ENCODE measurements at regions not wholly inside any gene's neighbourhood (a gene's known extent, or its start where the extent isn't known, plus 50 kb on each side); places are given as distances from the start of the nearest gene placed in this dataset.
"Not testable (repeated sequence)": the region's sequence is repeated elsewhere in the genome, so short reads cannot be mapped to it uniquely, and the experiment has no call there.

DNA sequence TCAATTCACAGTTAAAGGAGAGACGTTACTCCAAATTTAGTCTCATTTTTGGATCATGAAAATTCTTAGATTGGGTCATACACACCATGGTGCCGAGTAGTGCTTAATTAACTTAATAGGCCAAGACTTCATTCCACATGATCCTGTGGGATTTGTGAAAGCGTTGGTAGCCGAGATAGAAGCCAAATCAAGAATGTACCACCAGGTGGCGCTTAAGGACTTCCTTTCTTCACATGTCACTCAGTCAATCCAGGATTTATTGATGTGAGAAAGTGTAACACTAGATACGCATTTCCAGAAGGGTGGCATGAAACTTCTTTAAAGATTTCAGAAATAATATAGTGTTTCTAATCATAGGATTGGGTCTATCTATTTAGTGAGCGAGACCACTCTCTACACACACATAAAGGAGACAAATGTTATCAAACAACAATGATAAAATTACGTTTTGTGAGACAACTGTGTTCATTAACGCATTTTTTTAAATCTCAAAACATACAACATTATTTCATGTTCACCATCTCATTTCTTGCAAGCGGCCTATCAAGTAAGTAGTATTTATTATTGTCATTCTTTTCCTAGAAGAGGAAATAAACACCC lies 436.1 kb downstream of the CHL1 start:
- FAIRE-seq (peak; percentile 23), DNase-seq (ENCODE audit: low spot score in 2 of 2) (peak; percentile 13 to 18)

DNA sequence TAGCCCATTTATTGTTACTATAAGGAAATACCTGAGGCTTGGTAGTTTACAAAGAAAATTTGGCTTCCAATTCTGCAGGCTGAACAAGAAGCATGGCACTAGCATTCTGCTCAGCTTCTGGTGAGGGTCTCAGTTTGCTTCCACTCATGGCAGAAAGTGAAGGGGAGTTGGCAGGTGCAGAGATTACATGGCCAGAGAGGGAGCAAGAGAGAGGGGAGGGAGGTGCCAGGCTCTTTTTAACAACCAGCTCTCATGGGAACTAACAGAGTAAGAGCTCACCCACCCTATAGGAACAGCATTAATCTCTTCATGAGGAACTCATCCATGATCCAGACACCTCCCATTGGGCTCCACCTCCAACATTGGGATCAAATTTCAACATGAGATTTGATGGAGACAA lies 437.9 kb downstream of the CHL1 start:
- FAIRE-seq (no peak), DNase-seq (ENCODE audit: low spot score in 2 of 2) (no peak)

GRCh38 chr3:635393-635792 lies 438.8 kb downstream of the CHL1 start:
- DNase-seq (ENCODE audit: low spot score in 2 of 2) (no peak), FAIRE-seq (no peak)

- FAIRE-seq (no peak), DNase-seq (ENCODE audit: low spot score in 2 of 2) (no peak)
Measured at GRCh38 chr3:643376-643775, 446.8 kb downstream of the CHL1 start.

GRCh38 chr3:655824-656223 lies 437.0 kb upstream of the CNTN6 start:
- FAIRE-seq (no peak), DNase-seq (ENCODE audit: low spot score in 2 of 2) (no peak)

DNA sequence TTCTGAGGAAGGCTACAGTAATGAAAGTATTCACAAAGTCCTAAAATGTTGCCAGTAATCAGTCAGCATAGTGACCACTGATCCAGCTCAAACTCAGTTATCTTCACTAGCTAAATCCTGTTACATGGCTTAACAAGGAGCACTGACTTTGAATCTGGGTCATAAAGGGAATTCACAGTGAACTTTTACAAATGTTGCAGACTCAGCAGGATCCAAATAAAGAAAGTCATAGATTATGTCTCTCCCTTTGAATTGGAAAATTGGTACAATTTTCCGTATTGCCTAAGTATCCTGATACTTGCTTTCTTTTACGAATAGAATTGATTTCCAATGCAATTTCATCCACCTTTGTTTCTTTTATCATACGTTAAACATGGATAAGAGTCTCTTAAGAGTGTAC lies 431.5 kb upstream of the CNTN6 start:
- FAIRE-seq: no peak

DNA sequence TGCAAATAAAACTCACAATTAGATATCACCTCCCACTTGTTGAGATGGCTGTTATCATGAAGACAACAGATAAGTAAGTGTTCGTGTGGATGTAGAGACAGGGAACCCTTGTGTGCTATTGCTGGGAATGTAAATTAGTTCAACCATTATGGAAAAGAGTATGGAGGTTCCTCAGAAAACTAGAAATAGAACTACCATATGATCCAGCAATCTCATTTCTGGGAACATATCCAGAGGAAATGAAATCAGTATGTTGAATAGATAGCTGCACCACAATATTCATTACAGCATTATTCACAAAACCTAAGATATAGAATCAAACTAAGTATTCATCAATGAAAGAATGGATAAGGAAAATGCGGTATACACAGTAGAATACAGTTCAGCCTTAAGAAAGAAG lies 418.7 kb upstream of the CNTN6 start:
- FAIRE-seq (no peak), DNase-seq (ENCODE audit: low spot score in 2 of 2) (no peak)

More for the DNA sequence above, 431.5 kb upstream of the CNTN6 start:
- no peak for DNase-seq (ENCODE audit: low spot score in 2 of 2)

DNA sequence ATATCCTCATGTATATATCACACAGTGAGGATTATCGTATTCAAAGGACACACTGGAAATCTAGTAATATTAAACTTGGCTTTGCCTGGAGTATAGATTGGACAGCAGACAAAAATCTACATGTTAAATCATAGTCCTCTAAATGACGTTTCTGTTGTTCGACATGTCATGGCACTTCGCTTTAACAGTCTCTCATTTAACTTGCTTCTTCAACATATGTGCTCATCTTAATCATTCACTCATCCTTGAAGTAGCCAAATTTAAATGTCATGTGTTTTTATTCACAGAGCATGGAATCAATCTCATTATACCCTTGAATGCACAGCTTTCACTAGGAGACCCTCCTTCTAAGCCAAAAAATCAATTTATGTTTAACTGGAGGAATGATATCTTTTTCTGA lies 417.0 kb upstream of the CNTN6 start:
- no peak for DNase-seq (ENCODE audit: low spot score in 2 of 2)
- FAIRE-seq: no peak

DNA sequence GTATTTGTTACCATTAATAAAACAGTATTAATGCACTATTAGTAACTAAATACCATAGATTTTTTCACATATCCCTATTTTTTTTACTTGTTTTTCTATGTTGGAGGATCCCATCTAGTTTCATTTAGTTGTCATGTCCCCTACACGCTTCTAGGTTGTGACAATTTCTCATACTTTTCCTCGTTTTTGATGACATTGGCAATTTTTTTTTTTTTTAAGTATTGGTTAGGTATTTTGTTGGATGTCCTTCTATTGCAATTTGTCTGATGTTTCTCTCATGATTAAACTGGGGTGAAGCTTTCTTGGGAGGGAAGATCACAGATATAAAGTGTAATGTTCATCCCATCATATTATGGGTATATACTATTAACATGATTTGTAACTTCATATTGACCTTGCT lies 409.1 kb upstream of the CNTN6 start:
- no peak for FAIRE-seq
- DNase-seq (ENCODE audit: low spot score in 2 of 2): no peak

GRCh38 chr3:690770-691169 lies 402.1 kb upstream of the CNTN6 start:
- DNase-seq (ENCODE audit: low spot score in 2 of 2) (no peak), FAIRE-seq (no peak)

GRCh38 chr3:700514-700913 lies 392.3 kb upstream of the CNTN6 start:
- FAIRE-seq (no peak), DNase-seq (ENCODE audit: low spot score in 2 of 2) (no peak)

DNA sequence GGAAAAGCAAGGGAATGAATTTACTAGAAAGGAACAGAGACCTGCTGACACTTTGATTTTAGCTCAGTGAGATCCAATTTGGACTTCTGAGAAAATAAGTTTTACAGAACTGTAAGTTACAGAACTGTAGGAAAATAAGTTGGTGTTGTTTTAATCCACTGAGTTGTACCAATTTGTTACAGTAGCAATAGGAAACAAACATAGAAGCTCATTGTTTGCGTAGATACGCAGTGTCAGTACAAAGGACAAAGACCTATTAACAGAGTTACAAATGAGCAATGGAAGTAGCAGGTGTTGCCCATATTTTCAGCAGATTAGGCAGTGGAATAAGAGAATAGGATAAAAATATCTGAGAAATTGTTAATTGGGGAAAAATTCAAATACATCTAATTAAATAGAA lies 385.8 kb upstream of the CNTN6 start:
- DNase-seq (ENCODE audit: low spot score in 2 of 2): no peak

DNA sequence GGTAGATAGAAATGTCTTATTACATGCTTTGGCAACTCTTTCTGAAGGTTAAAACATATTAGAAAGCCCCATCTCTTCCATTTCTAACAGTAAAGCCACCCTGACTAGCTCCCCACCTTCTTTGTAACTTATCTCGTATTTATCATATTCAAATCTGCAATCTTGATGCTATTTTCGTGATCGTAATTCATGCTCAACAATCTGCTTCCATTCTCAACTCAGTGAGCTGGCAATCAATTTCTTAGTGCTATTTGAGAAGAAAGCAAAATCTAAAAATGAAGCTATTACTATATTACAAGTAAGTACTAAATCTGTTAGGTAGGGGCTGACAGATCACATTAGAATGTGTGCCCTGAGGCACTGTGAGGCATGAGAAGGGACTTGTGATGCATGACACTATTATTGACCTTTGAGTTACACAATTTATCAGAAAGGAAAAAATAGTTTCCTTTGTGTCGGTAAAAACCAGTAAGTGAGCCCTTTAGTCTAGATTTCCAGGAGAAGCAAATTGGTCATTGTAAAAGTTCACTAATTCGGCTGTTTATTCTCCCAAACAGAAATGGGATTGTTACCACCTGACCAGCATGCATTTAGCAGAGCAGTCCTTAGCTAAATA lies 379.7 kb upstream of the CNTN6 start:
- FAIRE-seq (no peak), DNase-seq (ENCODE audit: low spot score in 2 of 2) (no peak)

More for the DNA sequence above, 385.8 kb upstream of the CNTN6 start:
- FAIRE-seq: peak; percentile 81

- no peak for DNase-seq (ENCODE audit: low spot score in 2 of 2)
- FAIRE-seq: no peak
Measured at GRCh38 chr3:713947-714620, 378.7 kb upstream of the CNTN6 start.

- DNase-seq (ENCODE audit: low spot score in 2 of 2): no peak
- FAIRE-seq: no peak
Measured at GRCh38 chr3:721086-721485, 371.7 kb upstream of the CNTN6 start.

DNA sequence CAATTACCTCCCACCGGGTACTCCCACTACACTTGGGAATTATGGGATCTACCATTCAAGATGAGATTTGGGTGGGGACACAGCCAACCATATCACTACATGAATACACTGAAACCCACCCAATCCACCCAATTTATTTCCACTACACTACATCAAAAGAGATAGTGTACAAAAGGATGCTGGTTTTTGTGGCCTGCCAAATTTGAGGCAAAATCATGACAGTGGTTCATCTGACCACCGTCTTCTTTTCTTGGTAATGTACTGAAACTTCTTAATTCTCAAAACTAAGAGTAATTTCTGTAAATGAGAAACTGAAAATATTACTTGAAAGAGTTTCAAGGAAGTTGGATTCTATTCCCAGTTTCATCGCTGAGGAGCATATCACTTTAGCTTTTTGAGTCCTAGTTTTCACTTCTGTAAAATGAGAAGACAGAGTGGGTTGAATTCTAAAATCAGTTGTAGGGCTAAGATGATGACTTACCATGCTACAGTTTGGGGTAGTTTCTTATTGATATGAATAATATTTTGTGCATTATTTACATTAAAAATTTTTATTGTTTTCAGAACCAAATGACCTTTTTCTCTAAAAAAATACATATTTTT lies 360.4 kb upstream of the CNTN6 start:
- FAIRE-seq: no peak
- no peak for DNase-seq (ENCODE audit: low spot score in 2 of 2)

GRCh38 chr3:733313-733712 lies 359.5 kb upstream of the CNTN6 start:
- DNase-seq (ENCODE audit: low spot score in 2 of 2) (no peak), FAIRE-seq (no peak)

DNA sequence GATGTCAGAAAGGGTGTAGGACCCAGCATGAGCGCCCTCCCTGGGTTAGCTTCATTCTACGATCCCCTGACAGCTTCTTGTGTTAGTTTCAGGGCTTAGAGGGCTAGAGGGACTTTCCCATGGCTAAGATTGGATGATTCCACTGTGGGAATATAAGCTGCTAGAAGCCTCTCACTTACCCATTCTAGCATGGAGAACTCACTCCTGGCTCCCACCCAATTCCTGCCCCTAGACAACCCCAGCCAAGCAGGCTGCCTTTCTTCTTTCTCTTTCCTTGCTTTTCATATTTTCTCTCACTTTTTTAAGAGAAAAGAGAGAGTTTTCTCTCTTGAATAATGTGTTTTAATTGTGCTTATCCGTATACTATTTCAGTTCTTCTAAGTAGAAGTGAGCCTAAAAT lies 335.1 kb upstream of the CNTN6 start:
- FAIRE-seq: no peak
- no peak for DNase-seq (ENCODE audit: low spot score in 2 of 2)

- no peak for DNase-seq (ENCODE audit: low spot score in 2 of 2)
Measured at GRCh38 chr3:759106-759505, 333.7 kb upstream of the CNTN6 start.

DNA sequence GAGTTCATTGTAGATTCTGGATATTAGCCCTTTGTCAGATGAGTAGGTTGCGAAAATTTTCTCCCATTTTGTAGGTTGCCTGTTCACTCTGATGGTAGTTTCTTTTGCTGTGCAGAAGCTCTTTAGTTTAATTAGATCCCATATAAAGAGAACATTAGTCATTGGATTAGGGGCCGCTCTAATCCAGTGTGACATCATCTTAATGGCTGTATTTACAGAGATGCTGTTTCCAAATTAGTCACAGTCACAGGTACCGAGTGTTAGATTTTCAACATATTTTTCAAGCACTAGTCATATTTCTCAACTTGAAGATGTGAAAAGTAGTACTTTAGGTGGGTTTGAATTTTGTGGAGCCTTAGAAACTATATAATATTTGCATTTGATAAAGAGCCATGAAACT lies 319.4 kb upstream of the CNTN6 start:
- FAIRE-seq; DNase-seq (ENCODE audit: low spot score in 2 of 2): not testable (repeated sequence)

More at GRCh38 chr3:759106-759505, 333.7 kb upstream of the CNTN6 start:
- no peak for FAIRE-seq

GRCh38 chr3:775178-775880 lies 317.5 kb upstream of the CNTN6 start:
- FAIRE-seq: no peak
- no peak for DNase-seq (ENCODE audit: low spot score in 2 of 2)
